ENCODE measurements at regions not wholly inside any gene's neighbourhood (a gene's known extent, or its start where the extent isn't known, plus 50 kb on each side); places are given as distances from the start of the nearest gene placed in this dataset.

DNA sequence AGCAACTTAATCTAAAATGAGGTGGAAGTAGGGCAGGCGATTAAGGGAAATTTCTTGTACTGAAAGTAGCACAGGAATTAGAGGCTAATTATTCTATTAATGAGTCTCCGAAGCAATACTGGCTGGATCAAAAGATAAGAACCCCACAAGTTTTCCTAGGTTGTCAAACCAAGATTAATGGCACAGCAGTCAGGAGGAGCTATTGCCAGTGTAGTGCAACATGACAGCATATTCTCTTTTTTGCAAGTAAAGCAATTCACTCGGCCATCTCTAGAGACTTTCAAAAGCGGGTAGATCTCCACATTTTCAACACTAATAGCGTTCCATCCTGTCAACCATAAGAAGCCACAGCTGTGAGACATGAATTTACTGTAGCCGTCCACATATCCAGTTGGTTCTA is 81.2 kb downstream of the CYB561 start:
- Histone ChIP-seq H3K79me2 (ENCODE audit: control insufficient read depth, low read length) (no peaks in the 10 kb centered on the region), H3K4me2 (ENCODE audit: low read length) (no peak overlapping the region), H3F3A (ENCODE audit: control insufficient read depth, insufficient read depth) (no peaks in the 10 kb centered on the region), H3K9me2 (replicated peaks; ENCODE audit: control insufficient read depth, low read length) (no peaks in the 10 kb centered on the region), H3K27me3 (ENCODE audit: control insufficient read depth, low read length) (peaks cover 14% of the 10 kb centered on the region; the same call in 1 of the 2 replicates), H4K20me1 (ENCODE audit: control insufficient read depth, insufficient read depth, low read depth, low read length) (no peaks in the 10 kb centered on the region), H3K9me3 (ENCODE audit: control insufficient read depth, insufficient read depth, low read length) (peaks cover 17% of the 10 kb centered on the region), H3K36me3 (ENCODE audit: control insufficient read depth, low read length) (no peaks in the 10 kb centered on the region), H3K27ac (ENCODE audit: low read depth, low read length) (no peak overlapping the region), H3K4me3 (ENCODE audit: low read length) (no peak overlapping the region), H3K4me1 (ENCODE audit: control insufficient read depth, low read length) (no peaks in the 10 kb centered on the region)
- TF ChIP-seq CTCF (IDR thresholded peaks at IDR 0.05; ENCODE audit: low read depth, low read length, poor library complexity, severe bottlenecking) (no peak), EZH2phosphoT487 (IDR thresholded peaks at IDR 0.05; ENCODE audit: borderline replicate concordance, low read length) (no peak)

DNA sequence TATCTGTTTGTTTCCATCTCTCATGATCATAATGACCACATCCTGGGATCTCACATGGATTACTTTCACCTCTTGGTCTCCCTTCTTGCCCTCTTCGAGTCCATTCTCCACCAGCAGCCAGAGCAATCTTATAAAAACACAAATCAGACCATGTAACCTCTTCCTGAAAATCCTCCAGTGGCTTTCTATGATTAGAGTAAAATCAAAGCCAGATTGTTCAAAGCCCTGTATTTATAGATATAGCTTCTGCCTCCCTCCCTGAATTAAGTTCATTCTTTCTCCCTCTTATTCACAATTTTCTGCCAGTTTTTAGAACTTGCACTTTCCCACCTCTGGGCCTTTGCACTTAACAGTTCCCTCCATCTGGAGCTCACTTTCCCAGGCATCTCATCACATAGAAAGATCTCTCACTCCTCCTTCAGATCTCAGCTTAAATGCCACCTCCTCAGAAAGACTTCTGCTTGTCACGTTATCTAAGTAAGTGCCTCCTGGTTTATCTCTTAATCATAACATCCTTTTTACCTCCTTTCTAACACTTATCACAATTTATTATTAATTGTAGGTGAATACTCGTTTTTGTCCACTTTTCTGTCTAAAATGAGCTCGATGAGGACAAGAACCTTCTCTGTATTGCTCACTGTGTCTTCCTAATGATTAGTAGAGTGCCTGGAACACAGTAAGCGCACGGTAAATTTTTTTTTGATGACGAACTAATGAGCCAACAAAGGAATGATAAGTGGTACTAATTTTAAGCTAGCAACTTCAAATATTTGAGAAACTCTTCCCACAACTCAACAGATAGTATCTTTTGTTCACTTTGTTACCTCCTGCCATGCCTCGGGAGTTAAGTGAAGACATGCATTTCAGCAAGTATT is 80.5 kb downstream of the CYB561 start:
- no peak overlapping the region for H3K4me3 ChIP-seq (ENCODE audit: low read length)
- H3K4me2 ChIP-seq (ENCODE audit: low read length) = no peak overlapping the region
- no peaks in the 10 kb centered on the region for H3K9me2 ChIP-seq (replicated peaks; ENCODE audit: control insufficient read depth, low read length)
- no peak for TF ChIP-seq CTCF (IDR thresholded peaks at IDR 0.05; ENCODE audit: low read depth, low read length, poor library complexity, severe bottlenecking)
- no peak for TF ChIP-seq EZH2phosphoT487 (IDR thresholded peaks at IDR 0.05; ENCODE audit: borderline replicate concordance, low read length)
- peaks cover 17% of the 10 kb centered on the region for H3K9me3 ChIP-seq (ENCODE audit: control insufficient read depth, insufficient read depth, low read length)
- H3K27ac ChIP-seq (ENCODE audit: low read depth, low read length) = no peak overlapping the region
- H3K4me1 ChIP-seq (ENCODE audit: control insufficient read depth, low read length) = no peaks in the 10 kb centered on the region
- H3F3A ChIP-seq (ENCODE audit: control insufficient read depth, insufficient read depth) = no peaks in the 10 kb centered on the region
- no peaks in the 10 kb centered on the region for H3K36me3 ChIP-seq (ENCODE audit: control insufficient read depth, low read length)
- peaks cover 14% of the 10 kb centered on the region; the same call in 1 of the 2 replicates for H3K27me3 ChIP-seq (ENCODE audit: control insufficient read depth, low read length)
- H3K79me2 ChIP-seq (ENCODE audit: control insufficient read depth, low read length) = no peaks in the 10 kb centered on the region
- H4K20me1 ChIP-seq (ENCODE audit: control insufficient read depth, insufficient read depth, low read depth, low read length) = no peaks in the 10 kb centered on the region

- H3K79me2 ChIP-seq (ENCODE audit: control insufficient read depth, low read length) = no peaks in the 10 kb centered on the region
- no peak overlapping the region for H3K4me2 ChIP-seq (ENCODE audit: low read length)
- TF ChIP-seq EZH2phosphoT487 (IDR thresholded peaks at IDR 0.05; ENCODE audit: borderline replicate concordance, low read length) (no peak), CTCF (IDR thresholded peaks at IDR 0.05; ENCODE audit: low read depth, low read length, poor library complexity, severe bottlenecking) (no peak)
- no peaks in the 10 kb centered on the region for H3F3A ChIP-seq (ENCODE audit: control insufficient read depth, insufficient read depth)
- peaks cover 14% of the 10 kb centered on the region; the same call in 1 of the 2 replicates for H3K27me3 ChIP-seq (ENCODE audit: control insufficient read depth, low read length)
- H3K4me3 ChIP-seq (ENCODE audit: low read length) = no peak overlapping the region
- H4K20me1 ChIP-seq (ENCODE audit: control insufficient read depth, insufficient read depth, low read depth, low read length) = no peaks in the 10 kb centered on the region
- H3K9me3 ChIP-seq (ENCODE audit: control insufficient read depth, insufficient read depth, low read length) = peaks cover 16% of the 10 kb centered on the region
- no peaks in the 10 kb centered on the region for H3K9me2 ChIP-seq (replicated peaks; ENCODE audit: control insufficient read depth, low read length)
- no peaks in the 10 kb centered on the region for H3K36me3 ChIP-seq (ENCODE audit: control insufficient read depth, low read length)
- no peak overlapping the region for H3K27ac ChIP-seq (ENCODE audit: low read depth, low read length)
- H3K4me1 ChIP-seq (ENCODE audit: control insufficient read depth, low read length) = no peaks in the 10 kb centered on the region
These were observed 79.9 kb downstream of the CYB561 start for GRCh38 chr17:63366241-63366566.
